ENCODE measurements at regions not wholly inside any gene's neighbourhood (a gene's known extent, or its start where the extent isn't known, plus 50 kb on each side); places are given as distances from the start of the nearest gene placed in this dataset.
A peak's percentile ranks its signal among the peaks of the same experiment; 100 is the strongest.

DNA sequence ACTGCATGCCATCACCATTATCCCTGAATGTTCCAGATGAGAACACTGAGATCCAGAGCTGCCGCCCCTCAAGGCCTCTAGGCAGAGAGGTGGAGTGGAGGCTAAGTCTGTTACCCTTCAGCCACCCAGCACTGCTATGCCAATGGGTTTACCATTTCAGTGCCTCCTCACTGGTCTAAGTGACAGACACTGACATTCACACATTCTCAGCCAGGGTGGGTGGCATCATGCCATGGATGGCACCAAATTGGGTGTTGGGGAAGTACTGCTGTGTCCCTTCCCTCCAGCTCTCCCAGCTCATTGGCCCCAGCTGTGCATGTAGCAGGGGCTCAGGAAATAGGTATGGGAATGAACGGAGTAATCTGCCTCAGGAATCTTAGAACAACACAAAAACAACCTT, 96.8 kb upstream of the PLET1 start:
- no peak for DNase-seq (ENCODE audit: low spot score)

GRCh38 chr11:112361396-112361795, 100.7 kb upstream of the PLET1 start:
- DNase-seq (ENCODE audit: low spot score): peak; percentile 10

DNA sequence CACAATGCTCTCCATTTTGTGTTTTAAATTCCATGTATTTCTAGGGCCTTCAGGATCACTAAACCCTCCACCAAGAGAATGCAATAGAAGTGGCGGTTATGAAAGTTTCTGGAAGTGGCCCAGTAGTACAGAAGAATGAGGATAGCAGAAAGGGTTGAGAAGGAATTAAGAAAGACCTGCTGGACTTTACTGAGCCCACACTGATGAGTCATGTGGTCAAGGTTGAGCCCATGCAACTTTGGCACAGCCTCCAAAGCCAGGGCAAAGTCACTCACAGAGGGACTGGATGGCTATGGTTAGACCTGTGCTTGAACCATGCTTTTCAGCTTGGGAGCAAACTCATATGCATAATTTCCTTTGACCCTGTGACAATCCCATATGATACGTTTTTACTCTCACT, 102.9 kb upstream of the PLET1 start:
- DNase-seq (ENCODE audit: low spot score): no peak

DNA sequence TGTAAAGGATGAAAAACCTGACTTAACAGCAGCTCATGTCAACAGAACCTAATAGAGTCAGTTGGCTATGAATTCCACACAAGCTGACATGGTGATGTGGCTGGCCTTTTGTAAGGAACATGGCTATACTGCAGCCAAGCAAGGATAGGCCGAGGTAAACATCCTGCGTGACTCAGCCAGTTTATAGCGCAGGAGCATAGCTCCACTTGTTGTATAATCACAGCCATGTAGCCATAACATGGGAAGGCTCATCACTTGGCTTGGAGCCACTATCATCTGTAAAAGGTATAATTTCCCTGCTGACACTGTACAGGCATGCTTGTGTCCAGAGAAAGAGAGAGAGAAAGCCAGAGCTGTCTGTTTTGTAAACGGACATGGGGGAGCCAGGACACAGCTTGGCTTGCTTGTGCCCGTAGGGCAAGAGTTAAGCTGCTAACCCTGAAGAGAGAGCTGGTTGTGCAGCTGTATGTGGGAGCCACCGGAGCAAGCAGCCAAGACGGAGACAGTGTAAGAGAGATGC, 104.4 kb upstream of the PLET1 start:
- DNase-seq (ENCODE audit: low spot score): no peak

GRCh38 chr11:112366012-112366411, 105.4 kb upstream of the PLET1 start:
- no peak for DNase-seq (ENCODE audit: low spot score)

DNA sequence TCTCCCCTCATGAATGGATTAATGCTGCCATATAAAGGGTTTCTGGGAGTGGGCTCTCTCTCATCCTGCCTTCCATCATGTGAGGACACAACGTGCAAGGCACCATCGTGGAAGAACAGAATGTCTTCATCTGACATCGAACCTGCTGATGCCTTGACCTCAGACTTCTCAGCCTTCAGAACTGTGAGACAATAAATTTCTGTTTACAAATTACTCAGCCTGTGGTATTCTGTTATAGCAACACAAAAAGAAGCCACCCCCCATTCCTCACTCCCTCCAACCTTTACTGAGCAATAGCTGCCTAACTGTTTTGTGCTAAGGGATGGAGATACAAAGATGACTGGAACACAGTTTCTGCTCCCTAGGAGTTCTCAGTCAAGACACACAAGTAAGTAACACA, 106.1 kb upstream of the PLET1 start:
- DNase-seq (ENCODE audit: low spot score): no peak

DNA sequence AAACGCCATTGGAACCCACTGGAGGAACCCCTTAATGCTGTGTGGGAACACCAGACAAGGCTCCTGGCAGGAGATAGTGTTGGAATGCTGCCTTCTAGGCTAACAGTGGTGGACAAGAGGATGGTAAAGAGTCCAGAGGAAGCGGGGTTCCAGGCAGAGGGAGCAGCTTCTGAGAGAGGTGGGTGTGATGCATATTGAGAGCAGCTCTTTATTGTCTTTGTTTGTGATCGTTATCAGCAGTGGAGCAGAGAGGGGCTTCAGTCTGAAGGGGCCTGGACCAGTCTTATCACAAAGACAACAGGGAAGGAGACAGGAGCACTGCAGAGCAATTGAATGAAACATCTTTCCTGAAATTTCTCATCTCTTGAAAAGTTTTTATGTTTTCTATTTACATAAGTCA, 106.8 kb upstream of the PLET1 start:
- no peak for DNase-seq (ENCODE audit: low spot score)

- DNase-seq (ENCODE audit: low spot score): no peak
Measured at GRCh38 chr11:112367895-112368294, 107.2 kb upstream of the PLET1 start.

- no peak for DNase-seq (ENCODE audit: low spot score)
Measured at GRCh38 chr11:112368381-112368780, 107.7 kb upstream of the PLET1 start.

- DNase-seq (ENCODE audit: low spot score): no peak
Measured at GRCh38 chr11:112369374-112369773, 108.7 kb upstream of the PLET1 start.

DNA sequence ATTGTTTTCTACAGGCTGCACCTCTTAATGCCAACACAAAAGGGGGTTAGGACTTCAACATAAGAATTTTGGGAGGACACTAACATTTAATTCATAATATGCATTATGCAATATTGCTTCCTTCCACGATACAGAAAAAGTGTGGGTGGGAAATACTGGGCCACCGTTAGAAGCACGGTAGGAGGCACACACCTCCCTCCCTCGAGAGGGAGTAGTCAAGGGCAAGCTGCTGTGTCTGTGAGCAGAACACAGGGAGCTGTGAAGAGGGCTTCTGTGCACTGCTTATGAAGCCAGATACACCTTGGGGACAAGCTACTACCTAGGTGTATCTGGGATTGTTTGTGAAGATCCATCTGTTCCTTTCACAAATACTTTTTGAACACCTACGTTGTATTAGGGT, 109.3 kb upstream of the PLET1 start:
- DNase-seq (ENCODE audit: low spot score): no peak

GRCh38 chr11:112374486-112375140, 114.0 kb upstream of the PLET1 start:
- DNase-seq (ENCODE audit: low spot score): no peak

DNA sequence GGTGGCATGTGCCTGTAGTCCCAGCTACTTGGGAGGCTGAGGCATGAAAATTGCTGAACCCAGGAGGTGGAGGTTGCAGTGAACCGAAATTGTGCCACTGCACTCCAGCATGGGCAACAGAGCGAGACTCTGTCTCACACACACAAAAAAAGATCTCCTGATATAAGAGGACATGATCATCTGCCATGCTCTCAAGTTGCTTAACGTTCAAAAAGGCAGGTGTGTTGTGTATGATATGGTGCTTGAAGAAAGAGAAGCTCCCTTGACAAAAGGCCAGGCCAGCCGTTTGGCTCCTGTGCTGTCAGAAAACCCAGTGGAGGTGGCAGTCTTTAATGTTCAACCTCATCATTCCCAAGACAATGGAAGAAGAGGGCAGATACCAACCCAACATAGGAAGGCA, 117.3 kb upstream of the PLET1 start:
- DNase-seq (ENCODE audit: low spot score): no peak

- DNase-seq (ENCODE audit: low spot score): no peak
Measured at GRCh38 chr11:112380464-112380863, 119.8 kb upstream of the PLET1 start.

DNA sequence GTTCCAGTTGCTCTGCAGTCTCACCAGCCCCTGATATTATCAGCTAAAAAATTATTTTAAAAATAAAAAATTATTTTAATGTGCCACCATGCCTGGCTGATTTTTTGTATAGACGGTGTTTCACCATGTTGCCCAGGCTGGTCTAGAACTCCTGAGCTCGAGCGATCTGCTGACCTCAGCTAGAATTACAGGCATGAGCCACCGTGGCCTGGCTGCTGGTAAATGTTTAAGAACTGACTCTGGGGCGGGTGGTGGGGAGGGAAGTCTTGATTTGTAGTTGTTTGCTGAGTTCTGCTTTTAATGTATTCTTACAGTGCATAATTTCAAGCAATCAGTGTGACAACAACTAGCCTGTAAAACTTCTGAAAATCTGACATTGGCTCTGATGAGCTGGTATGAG, 120.9 kb upstream of the PLET1 start:
- DNase-seq (ENCODE audit: low spot score): no peak

GRCh38 chr11:112382561-112382960, 121.9 kb upstream of the PLET1 start:
- no peak for DNase-seq (ENCODE audit: low spot score)

DNA sequence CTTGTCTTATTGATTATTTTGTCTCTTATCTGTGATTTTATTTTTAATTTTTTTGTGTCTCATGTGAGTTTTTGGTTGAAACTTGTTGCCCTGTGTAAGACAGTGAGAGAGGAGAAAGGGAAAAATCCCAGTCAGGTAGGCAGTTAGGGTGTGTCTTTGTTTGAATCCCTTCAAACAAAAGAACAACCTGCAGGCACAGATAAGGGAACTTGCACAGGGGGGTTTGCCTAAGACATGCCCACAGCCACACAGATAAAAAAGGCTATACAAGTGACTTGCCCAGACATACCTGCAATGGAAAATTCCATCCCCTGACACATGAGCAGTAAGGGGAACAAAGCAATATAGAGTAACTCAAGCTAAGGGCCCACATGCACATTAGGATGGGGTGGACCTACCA, 127.8 kb upstream of the PLET1 start:
- no peak for DNase-seq (ENCODE audit: low spot score)

GRCh38 chr11:112391086-112391485, 130.4 kb upstream of the PLET1 start:
- DNase-seq (ENCODE audit: low spot score): no peak

DNA sequence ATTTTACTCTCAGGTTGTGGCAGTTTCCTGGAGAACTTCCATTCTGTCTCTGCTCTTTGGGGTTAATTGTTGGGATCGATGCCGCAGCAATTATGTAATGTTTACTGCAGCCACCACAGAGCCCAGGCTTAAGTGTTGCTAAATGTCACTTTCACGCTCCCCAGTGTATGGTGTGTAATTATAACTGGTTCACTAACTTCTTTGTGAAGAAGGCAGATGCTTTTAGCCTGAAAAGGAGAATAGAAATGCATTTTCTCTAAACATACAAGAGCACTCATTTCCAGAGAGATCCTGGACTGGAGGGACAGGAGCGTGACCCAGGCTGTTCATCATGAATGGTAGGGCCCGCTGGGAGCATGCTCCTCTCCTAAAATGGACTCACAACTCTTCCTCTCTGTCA, 132.2 kb upstream of the PLET1 start:
- DNase-seq (ENCODE audit: low spot score): no peak

DNA sequence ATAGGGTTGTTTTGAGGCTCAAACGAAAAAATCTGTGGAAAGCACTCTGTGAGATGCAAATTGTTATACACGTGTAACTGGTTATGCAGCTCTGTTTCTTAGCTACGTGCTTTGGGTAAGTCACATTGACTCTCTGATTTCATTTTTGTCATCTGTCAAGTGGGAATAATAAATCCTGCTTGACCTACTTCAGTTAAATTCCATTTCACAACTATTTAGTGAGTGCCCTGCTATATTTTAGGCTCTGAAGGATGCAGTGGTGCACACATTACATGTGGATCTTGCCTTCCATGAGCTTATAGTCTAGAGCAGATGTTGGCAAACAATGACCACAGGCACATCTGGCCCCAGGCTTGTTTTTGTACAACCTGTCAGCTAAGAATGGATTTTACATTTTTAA, 133.6 kb upstream of the PLET1 start:
- no peak for DNase-seq (ENCODE audit: low spot score)

DNA sequence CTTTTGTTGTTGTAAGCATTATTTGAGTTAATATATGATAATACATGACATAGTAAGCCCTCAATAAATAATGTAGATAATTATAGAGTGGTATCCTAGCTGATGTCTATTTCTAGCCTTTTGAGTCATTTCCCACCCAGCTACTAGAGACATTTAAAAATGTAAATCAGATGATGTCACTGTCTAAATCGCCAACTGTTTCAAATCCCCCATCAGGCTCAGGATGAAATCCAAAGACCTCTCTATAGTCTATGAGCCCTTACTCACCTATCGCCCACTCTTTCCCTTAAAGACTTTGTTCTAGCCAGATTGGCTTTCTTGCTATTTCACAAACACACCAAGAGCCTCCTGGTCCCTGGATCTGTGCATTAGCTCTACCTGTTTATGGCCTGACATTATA, 135.4 kb upstream of the PLET1 start:
- DNase-seq (ENCODE audit: low spot score): no peak

DNA sequence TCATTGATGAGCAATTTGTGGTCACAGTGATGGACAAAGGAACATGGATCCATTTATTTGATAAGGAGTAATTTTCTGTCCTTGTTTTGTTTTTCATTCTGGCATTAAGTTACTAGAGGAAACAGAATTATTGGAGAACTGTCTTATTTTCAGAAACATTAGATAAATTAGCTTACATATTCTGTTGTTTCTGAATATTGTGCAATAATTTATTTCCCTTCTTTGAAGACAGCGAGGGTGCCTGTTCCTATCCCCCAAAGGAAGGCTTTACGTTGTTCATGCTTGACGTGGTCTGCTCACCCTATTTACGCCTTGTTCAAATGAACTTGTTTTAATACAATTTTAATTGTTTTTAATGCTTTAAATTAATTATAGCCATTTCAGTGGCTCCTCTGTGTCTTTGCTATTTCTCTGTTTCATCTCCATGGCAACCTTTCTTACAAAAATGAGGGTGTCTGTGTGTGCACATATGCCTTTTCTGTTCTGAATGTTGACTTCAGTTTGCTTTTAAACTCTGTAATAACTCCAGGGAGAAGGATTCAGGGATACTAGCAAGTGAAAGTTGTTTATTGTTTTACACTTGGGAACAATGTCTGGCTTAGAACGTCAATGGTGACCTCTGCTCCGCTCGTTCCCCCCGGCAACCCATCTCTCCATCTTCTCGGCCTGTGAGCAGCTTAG, 138.3 kb upstream of the PLET1 start:
- no peak for DNase-seq (ENCODE audit: low spot score)

DNA sequence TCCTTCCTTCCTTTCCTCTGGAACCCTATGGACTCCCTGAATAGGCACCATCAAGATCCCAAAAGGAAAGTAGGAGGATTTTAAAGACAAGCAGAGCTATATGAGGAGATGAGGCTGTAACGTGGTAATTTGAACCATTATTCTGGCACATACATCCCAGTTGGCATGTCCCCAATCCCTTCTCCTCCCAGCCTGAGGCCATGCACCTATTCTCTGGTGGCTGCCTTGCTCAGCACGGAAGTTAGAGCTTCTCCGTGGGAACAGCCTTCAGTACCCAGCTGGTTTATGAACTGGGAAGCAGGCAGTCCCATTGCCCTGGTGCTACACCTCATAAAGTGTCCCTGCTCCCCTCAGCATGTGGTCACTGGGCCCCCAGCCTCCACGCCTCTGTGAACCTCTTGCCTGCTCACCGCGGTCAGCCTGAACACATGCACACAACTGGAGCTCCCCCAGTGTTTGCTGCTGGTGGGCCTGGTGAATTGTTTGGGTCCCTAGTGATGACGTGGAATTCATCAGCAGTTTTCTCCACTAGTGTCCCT, 139.9 kb upstream of the PLET1 start:
- DNase-seq (ENCODE audit: low spot score): no peak
